Mesenchymal stem cell (in vitro differentiated cells and primary cell): ENCODE measurements at regions not wholly inside any gene's neighbourhood (a gene's known extent, or its start where the extent isn't known, plus 50 kb on each side); places are given as distances from the start of the nearest gene placed in this dataset.

ENCODE experiments used
- DNase-seq: peaks from one replicate; pipeline ENCODE4 v3.0.0-alpha.2; 2013
- H2AFZ ChIP-seq: one replicate; pipeline ENCODE4 v1.6.1; 2013; ENCODE audit warnings: low read depth, mild to moderate bottlenecking, control low read depth, inconsistent platforms, low read length, moderate library complexity
- H2AK5ac ChIP-seq: 2 replicates; pipeline ENCODE4 v1.6.1; 2013; ENCODE audit warnings: low read length, moderate library complexity, mild to moderate bottlenecking, inconsistent platforms; ENCODE audit not compliant: severe bottlenecking
- H2BK120ac ChIP-seq: one replicate; pipeline ENCODE4 v1.6.1; 2013; ENCODE audit warnings: low read depth, mild to moderate bottlenecking, inconsistent platforms, low read length, moderate library complexity
- H2BK12ac ChIP-seq, 2 experiments: one replicate each; pipeline ENCODE4 v1.6.1; 2013; ENCODE audit warnings: inconsistent platforms in 2 of 2, low read length in 2 of 2, mild to moderate bottlenecking in 2 of 2, moderate library complexity in 2 of 2, control low read depth in 1 of 2
- H2BK15ac ChIP-seq: one replicate; pipeline ENCODE4 v1.6.1; 2013; ENCODE audit warnings: mild to moderate bottlenecking, low read depth, inconsistent platforms; ENCODE audit not compliant: poor library complexity, severe bottlenecking
- H2BK5ac ChIP-seq: 2 replicates; pipeline ENCODE4 v1.6.1; 2013; ENCODE audit warnings: low read depth, mild to moderate bottlenecking, low read length, control low read depth, inconsistent platforms; ENCODE audit not compliant: poor library complexity, severe bottlenecking
- H3K14ac ChIP-seq, 2 experiments: one replicate each; pipeline ENCODE4 v1.6.1; 2013; ENCODE audit warnings: inconsistent platforms in 2 of 2, low read length in 2 of 2, control low read depth in 1 of 2, mild to moderate bottlenecking in 1 of 2, moderate library complexity in 1 of 2
- H3K18ac ChIP-seq, 2 experiments: one replicate each; pipeline ENCODE4 v1.6.1; 2013; ENCODE audit warnings: inconsistent platforms in 2 of 2, low read length in 2 of 2, control low read depth in 1 of 2, low read depth in 1 of 2, mild to moderate bottlenecking in 1 of 2
- H3K23ac ChIP-seq, 2 experiments: one replicate each; pipeline ENCODE4 v1.6.1; 2013; ENCODE audit warnings: inconsistent platforms in 2 of 2, low read length in 2 of 2, mild to moderate bottlenecking in 2 of 2, moderate library complexity in 2 of 2, control low read depth in 1 of 2
- H3K27ac ChIP-seq: 2 replicates; pipeline ENCODE4 v1.5.1; 2013; ENCODE audit warnings: mild to moderate bottlenecking, moderate library complexity, low read length, control low read depth, inconsistent platforms; ENCODE audit not compliant: poor library complexity, severe bottlenecking
- H3K27me3 ChIP-seq, 2 experiments: 2 replicates each; pipeline versions ENCODE4 v1.6.1 to v1.7.0; 2013; ENCODE audit warnings: low read length in 2 of 2, mild to moderate bottlenecking in 2 of 2, moderate library complexity in 2 of 2, control low read depth in 1 of 2, inconsistent platforms in 1 of 2; ENCODE audit not compliant: control insufficient read depth in 1 of 2, insufficient read depth in 1 of 2
- H3K36me3 ChIP-seq, 2 experiments: 2 replicates each; pipeline versions ENCODE4 v1.6.1 to v1.7.0; 2013; ENCODE audit warnings: low read length in 2 of 2, control low read depth in 1 of 2, inconsistent platforms in 1 of 2, low read depth in 1 of 2, mild to moderate bottlenecking in 1 of 2; ENCODE audit not compliant: insufficient read depth in 2 of 2, control insufficient read depth in 1 of 2
- H3K4ac ChIP-seq, 2 experiments: one replicate each; pipeline ENCODE4 v1.6.1; 2013; ENCODE audit warnings: inconsistent platforms in 2 of 2, low read length in 2 of 2, mild to moderate bottlenecking in 2 of 2, moderate library complexity in 2 of 2, control low read depth in 1 of 2, low read depth in 1 of 2
- H3K4me1 ChIP-seq: 2 replicates; pipeline ENCODE4 v1.6.1; 2013; ENCODE audit warnings: low read depth, low read length, control low read depth; ENCODE audit not compliant: control insufficient read depth, insufficient read depth
- H3K4me2 ChIP-seq: 2 replicates; pipeline ENCODE4 v1.6.1; 2013; ENCODE audit warnings: low read length, mild to moderate bottlenecking, inconsistent platforms; ENCODE audit not compliant: poor library complexity, severe bottlenecking
- H3K4me3 ChIP-seq, 2 experiments: 2 replicates each; pipeline versions ENCODE4 v1.5.1 to v1.7.0; 2013; ENCODE audit warnings: low read length in 2 of 2, mild to moderate bottlenecking in 2 of 2, control low read depth in 1 of 2, low read depth in 1 of 2; ENCODE audit not compliant: insufficient read depth in 1 of 2
- H3K79me1 ChIP-seq: replicated peaks from 2 replicates; pipeline ENCODE4 v1.6.1; 2013; ENCODE audit warnings: mild to moderate bottlenecking, control low read depth, low read length, inconsistent platforms; ENCODE audit not compliant: poor library complexity, severe bottlenecking
- H3K9ac ChIP-seq: 2 replicates; pipeline ENCODE4 v1.7.0; 2013; ENCODE audit warnings: mild to moderate bottlenecking, low read length, moderate library complexity
- H3K9me3 ChIP-seq: 2 replicates; pipeline ENCODE4 v1.7.0; 2013; ENCODE audit warnings: mild to moderate bottlenecking, low read length; ENCODE audit not compliant: control insufficient read depth
- H4K8ac ChIP-seq: one replicate; pipeline ENCODE4 v1.6.1; 2013; ENCODE audit warnings: inconsistent platforms, mild to moderate bottlenecking, low read length, moderate library complexity
- H4K91ac ChIP-seq: one replicate; pipeline ENCODE4 v1.6.1; 2013; ENCODE audit warnings: mild to moderate bottlenecking, low read length, inconsistent platforms
- WGBS: methylation state at CpG from one replicate; pipeline ENCODE4 v1.1.7; 2013; ENCODE audit warnings: mixed read lengths; 5-methylcytosine and 5-hydroxymethylcytosine counted together

DNA sequence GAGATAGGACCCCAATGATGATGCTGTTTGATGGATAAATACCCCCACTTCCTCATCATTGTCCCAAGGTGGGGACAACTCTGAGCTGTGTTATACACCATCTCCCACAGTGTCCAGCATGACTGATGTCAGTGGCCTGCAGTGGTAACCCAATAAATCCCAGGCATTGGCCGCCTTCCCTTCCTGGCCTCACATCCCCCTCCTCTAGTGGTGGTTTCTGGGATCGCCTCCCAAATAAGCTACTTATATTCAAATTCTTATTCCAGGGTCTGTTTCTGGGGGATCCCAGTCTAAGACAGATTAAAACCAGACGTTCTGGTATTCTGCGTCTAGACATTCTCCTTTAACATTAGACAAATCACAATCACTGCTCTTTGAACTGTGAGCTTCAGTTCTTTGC is 90.6 kb downstream of the SCP2D1 start:
- H3K36me3 ChIP-seq: no peaks in the 10 kb centered on the region
- H4K8ac ChIP-seq: no peak overlapping the region
- no peak overlapping the region for H3K4ac ChIP-seq
- no peak overlapping the region for H3K23ac ChIP-seq
- no peak overlapping the region for H3K4me2 ChIP-seq
- H3K9ac ChIP-seq: no peak overlapping the region
- H3K4me3 ChIP-seq: no peak overlapping the region
- WGBS: 53% methylated on average over 4 of the region's 4 CpGs
- no peak overlapping the region for H3K27ac ChIP-seq
- no peaks in the 10 kb centered on the region for H3K4me1 ChIP-seq
- no peaks in the 10 kb centered on the region for H3K9me3 ChIP-seq
- H3K27me3 ChIP-seq: peaks cover 0 to 4% of the 10 kb centered on the region in 2 experiments
- H2BK15ac ChIP-seq: no peak overlapping the region
- no peak overlapping the region for H2AK5ac ChIP-seq
- no peak overlapping the region for H4K91ac ChIP-seq
- H2BK5ac ChIP-seq: no peak overlapping the region
- no peak overlapping the region for H2BK12ac ChIP-seq
- no peak overlapping the region for H2BK120ac ChIP-seq
- H3K79me1 ChIP-seq: no peaks in the 10 kb centered on the region
- DNase-seq: no peak
- H2AFZ ChIP-seq: no peak overlapping the region
- H3K18ac ChIP-seq: no peak overlapping the region
- H3K14ac ChIP-seq: no peak overlapping the region

DNA sequence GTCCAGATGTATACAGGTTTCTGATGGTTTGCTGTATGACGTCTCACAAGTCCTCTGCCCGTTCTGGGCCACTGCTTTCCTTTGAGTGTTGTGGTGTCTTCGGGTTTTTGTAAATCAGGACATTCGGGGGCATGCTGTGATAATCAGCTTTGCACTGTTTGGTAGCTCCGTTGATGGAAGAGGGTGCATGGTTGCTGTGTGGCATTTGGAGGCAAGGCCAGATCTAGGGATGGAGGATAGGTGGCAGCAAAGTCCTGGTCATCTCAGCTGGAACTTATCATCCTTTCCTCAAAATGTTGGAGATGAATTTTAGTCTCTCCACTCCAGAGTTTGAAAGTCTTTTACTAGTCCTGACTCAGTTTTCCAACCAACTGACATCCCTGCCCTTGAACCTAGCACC is 91.0 kb downstream of the SCP2D1 start:
- H3K36me3 ChIP-seq: no peaks in the 10 kb centered on the region
- H3K79me1 ChIP-seq: no peaks in the 10 kb centered on the region
- no peak overlapping the region for H3K27ac ChIP-seq
- H4K91ac ChIP-seq: no peak overlapping the region
- H3K9ac ChIP-seq: no peak overlapping the region
- no peak overlapping the region for H3K4me2 ChIP-seq
- no peak overlapping the region for H4K8ac ChIP-seq
- H2AFZ ChIP-seq: no peak overlapping the region
- no peak overlapping the region for H2BK15ac ChIP-seq
- DNase-seq: no peak
- H3K27me3 ChIP-seq: peaks cover 0 to 4% of the 10 kb centered on the region in 2 experiments
- no peak overlapping the region for H3K4me3 ChIP-seq
- no peak overlapping the region for H3K23ac ChIP-seq
- H3K9me3 ChIP-seq: no peaks in the 10 kb centered on the region
- H2AK5ac ChIP-seq: no peak overlapping the region
- H3K4me1 ChIP-seq: no peaks in the 10 kb centered on the region
- H3K4ac ChIP-seq: no peak overlapping the region
- H3K18ac ChIP-seq: no peak overlapping the region
- WGBS: 56% methylated on average over 5 of the region's 5 CpGs
- H2BK5ac ChIP-seq: no peak overlapping the region
- H2BK12ac ChIP-seq: no peak overlapping the region
- no peak overlapping the region for H3K14ac ChIP-seq
- no peak overlapping the region for H2BK120ac ChIP-seq

DNA sequence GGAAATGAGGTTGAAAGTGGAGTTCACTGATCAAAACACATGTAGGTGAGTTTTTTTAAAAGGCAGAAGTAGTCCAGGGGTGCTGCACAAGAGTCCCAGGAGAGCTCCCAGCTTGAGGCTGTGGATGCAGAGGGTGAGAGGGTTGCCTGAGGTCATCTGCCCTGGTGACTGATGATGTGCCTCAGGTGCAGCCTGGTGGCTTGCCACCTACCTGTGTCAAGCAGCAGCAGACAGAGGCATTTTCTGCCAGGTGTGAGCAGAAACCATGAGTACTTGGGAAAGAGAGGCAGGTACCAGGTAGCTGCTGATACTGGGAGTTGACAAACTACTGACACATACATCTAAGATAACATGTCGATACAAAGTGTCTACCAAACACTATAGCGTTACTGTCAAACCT is 92.5 kb downstream of the SCP2D1 start:
- Histone ChIP-seq H3K18ac (no peak overlapping the region), H3K23ac (no peak overlapping the region), H3K9ac (no peak overlapping the region), H3K4me2 (no peak overlapping the region), H3K27me3 (peaks cover 0 to 4% of the 10 kb centered on the region in 2 experiments), H3K4me3 (no peak overlapping the region), H3K14ac (no peak overlapping the region), H4K8ac (no peak overlapping the region), H2BK15ac (no peak overlapping the region), H3K9me3 (no peaks in the 10 kb centered on the region), H2AFZ (peak overlapping the region; percentile 44), H3K4me1 (no peaks in the 10 kb centered on the region), H4K91ac (no peak overlapping the region), H3K79me1 (no peaks in the 10 kb centered on the region), H2BK5ac (no peak overlapping the region), H2BK12ac (no peak overlapping the region), H2AK5ac (no peak overlapping the region), H3K4ac (no peak overlapping the region), H3K27ac (no peak overlapping the region), H3K36me3 (no peaks in the 10 kb centered on the region), H2BK120ac (no peak overlapping the region)
- no CpG with 5 or more reads among the region's 2 CpGs for WGBS
- no peak for DNase-seq

DNA sequence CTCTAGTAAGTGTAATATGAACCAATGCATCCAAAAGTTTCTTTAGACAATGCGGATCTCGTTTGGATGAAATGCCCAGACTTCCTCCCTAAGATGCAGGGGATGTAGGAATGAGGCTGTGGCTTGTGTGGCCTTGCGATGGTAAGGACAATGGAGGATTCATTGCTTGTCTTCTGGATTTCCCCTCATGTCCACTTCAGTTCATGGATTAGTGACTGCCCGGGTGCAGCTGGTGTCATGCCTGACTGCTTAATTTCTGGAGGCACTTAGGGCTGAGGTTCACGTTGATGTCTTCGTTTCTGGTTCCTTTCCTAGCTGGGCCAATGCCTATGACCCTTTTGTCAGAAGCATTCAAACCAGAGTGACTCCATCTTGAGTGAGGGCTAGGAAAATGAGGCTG is 93.8 kb downstream of the SCP2D1 start:
- H3K14ac ChIP-seq: no peak overlapping the region
- no peaks in the 10 kb centered on the region for H3K36me3 ChIP-seq
- no peaks in the 10 kb centered on the region for H3K27me3 ChIP-seq
- no peaks in the 10 kb centered on the region for H3K4me1 ChIP-seq
- no peak overlapping the region for H3K4me3 ChIP-seq
- no peak overlapping the region for H3K4me2 ChIP-seq
- no peak overlapping the region for H4K91ac ChIP-seq
- H2AFZ ChIP-seq: no peak overlapping the region
- no peak overlapping the region for H2BK5ac ChIP-seq
- H2BK120ac ChIP-seq: no peak overlapping the region
- WGBS: 83% methylated on average over 6 of the region's 6 CpGs
- no peak overlapping the region for H3K4ac ChIP-seq
- H4K8ac ChIP-seq: no peak overlapping the region
- no peak overlapping the region for H3K9ac ChIP-seq
- no peaks in the 10 kb centered on the region for H3K9me3 ChIP-seq
- H3K27ac ChIP-seq: no peak overlapping the region
- no peak for DNase-seq
- H2AK5ac ChIP-seq: no peak overlapping the region
- no peaks in the 10 kb centered on the region for H3K79me1 ChIP-seq
- no peak overlapping the region for H2BK15ac ChIP-seq
- H2BK12ac ChIP-seq: no peak overlapping the region
- no peak overlapping the region for H3K23ac ChIP-seq
- no peak overlapping the region for H3K18ac ChIP-seq
